Stimulated activated naive CD8-positive, alpha-beta T cell treated with anti-CD3 and anti-CD28 coated beads, Interleukin-15, amount 100 ng/mL, for 72 hours (primary cell): ENCODE measurements at regions not wholly inside any gene's neighbourhood (a gene's known extent, or its start where the extent isn't known, plus 50 kb on each side); places are given as distances from the start of the nearest gene placed in this dataset.

Experiments used
- ATAC-seq: fragments of 150-1000 bp; cut with Tn5 transposase; 2 replicates; pipeline ENCODE4 v1.10.0; 2021; ENCODE audit warnings: mild to moderate bottlenecking, moderate library complexity
- DNase-seq, 2 donors: peaks; one replicate each; pipeline ENCODE4 v3.0.0; 2021 to 2022
- H3K27ac Mint-ChIP-seq, 2 donors: one replicate each; pipeline ENCODE4 v1.8.0; 2022; ENCODE audit warnings: mild to moderate bottlenecking in 2 of 2, mixed read lengths in 2 of 2, moderate library complexity in 2 of 2
- H3K27me3 Mint-ChIP-seq: one replicate; pipeline ENCODE4 v1.8.0; 2022; ENCODE audit warnings: mixed read lengths
- H3K4me1 Mint-ChIP-seq: one replicate; pipeline ENCODE4 v1.8.0; 2022; ENCODE audit warnings: mild to moderate bottlenecking, mixed read lengths
- H3K4me3 Mint-ChIP-seq, 2 donors: one replicate each; pipeline ENCODE4 v1.8.0; 2022; ENCODE audit warnings: mild to moderate bottlenecking in 2 of 2, mixed read lengths in 2 of 2, moderate library complexity in 1 of 2
- H3K9me3 Mint-ChIP-seq, 2 donors: one replicate each; pipeline ENCODE4 v1.8.0; 2022; ENCODE audit warnings: mixed read lengths in 2 of 2

DNA sequence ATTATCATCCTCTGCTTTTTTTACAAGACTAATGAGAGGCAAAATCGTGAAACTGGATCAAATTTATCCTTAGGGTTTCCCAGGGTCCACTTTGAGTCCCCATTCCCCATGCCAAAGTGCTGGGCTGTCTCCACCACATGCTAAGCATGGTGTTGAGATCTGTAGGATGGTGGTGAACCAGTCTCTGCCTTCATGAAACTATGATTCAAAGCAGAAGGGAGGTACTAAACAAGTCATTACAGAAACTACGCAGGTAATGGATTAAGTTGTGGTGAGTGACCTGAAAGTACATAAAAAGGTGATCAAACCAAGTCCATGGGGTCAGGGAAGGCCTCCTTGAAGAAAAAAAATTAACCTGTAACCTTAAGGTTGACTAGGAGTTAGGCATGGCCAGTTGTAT is 265.2 kb downstream of the ATG4C start:
- H3K4me3 Mint-ChIP-seq, result no peak overlapping the region
- peaks cover 8% of the 10 kb centered on the region for H3K27me3 Mint-ChIP-seq
- no peak overlapping the region for H3K27ac Mint-ChIP-seq
- DNase-seq, result no peak
- no peak for ATAC-seq
- no peaks in the 10 kb centered on the region for H3K9me3 Mint-ChIP-seq
- no peaks in the 10 kb centered on the region for H3K4me1 Mint-ChIP-seq

DNA sequence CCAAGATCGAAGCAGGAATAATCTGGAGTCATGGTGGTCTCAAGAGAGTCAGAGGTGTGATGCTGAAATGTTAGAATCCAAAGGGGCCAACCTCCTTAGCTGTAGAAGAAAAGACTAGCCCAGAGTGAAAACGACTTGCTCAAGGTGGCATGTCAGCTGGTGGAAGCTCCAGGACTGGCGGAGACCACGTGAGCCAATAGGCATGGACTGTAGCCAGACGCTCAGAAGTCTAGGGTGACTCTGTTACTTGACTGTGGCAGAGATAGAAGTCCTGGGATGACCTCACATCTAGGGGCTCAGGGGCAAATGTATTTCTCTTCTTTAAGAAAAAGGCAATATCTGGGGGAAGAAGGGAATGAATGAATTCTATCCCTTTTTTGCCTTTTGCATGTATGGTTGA is 267.4 kb downstream of the ATG4C start:
- Mint-ChIP-seq H3K4me3 (no peak overlapping the region), H3K9me3 (no peaks in the 10 kb centered on the region), H3K27ac (no peak overlapping the region), H3K4me1 (no peaks in the 10 kb centered on the region), H3K27me3 (peaks cover 18% of the 10 kb centered on the region)
- DNase-seq, result no peak
- ATAC-seq, result no peak

- Mint-ChIP-seq H3K4me1 (no peaks in the 10 kb centered on the region), H3K27ac (no peak overlapping the region), H3K4me3 (no peak overlapping the region), H3K27me3 (peaks cover 18% of the 10 kb centered on the region), H3K9me3 (no peaks in the 10 kb centered on the region)
- DNase-seq (no peak), ATAC-seq (no peak)
Measured at GRCh38 chr1:63051886-63052285, 268.0 kb downstream of the ATG4C start.

GRCh38 chr1:63054184-63054583 is 268.2 kb upstream of the FOXD3 start:
- Mint-ChIP-seq H3K27ac (no peak overlapping the region), H3K27me3 (peaks cover 18% of the 10 kb centered on the region), H3K4me3 (no peak overlapping the region), H3K9me3 (no peaks in the 10 kb centered on the region), H3K4me1 (no peaks in the 10 kb centered on the region)
- DNase-seq (no peak), ATAC-seq (no peak)

- no peak for DNase-seq
- no peaks in the 10 kb centered on the region for H3K9me3 Mint-ChIP-seq
- no peak for ATAC-seq
- no peak overlapping the region for H3K27ac Mint-ChIP-seq
- no peaks in the 10 kb centered on the region for H3K4me1 Mint-ChIP-seq
- no peaks in the 10 kb centered on the region for H3K27me3 Mint-ChIP-seq
- no peak overlapping the region for H3K4me3 Mint-ChIP-seq
Measured at GRCh38 chr1:63063367-63063766, 259.0 kb upstream of the FOXD3 start.

DNA sequence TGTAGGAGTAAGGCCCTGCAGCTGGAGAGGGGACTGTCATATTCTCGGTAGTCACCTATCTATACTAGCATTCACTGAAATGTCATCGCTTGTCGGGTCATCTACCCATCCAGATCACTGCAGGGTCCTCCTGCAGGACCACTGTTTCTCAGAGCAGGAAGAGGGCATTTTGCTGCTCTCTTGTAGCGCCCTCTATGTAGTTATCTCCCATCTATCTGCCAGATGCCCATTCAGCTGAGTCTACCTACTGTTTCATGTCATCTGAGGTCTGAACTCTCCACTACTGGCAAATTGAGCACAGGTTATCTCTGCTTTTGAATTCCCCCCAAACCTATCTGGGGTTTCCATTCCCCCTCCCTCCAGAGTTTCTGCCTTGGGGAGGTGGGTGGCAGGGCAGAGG is 258.2 kb upstream of the FOXD3 start:
- Mint-ChIP-seq H3K27me3 (no peaks in the 10 kb centered on the region), H3K27ac (no peak overlapping the region), H3K9me3 (no peaks in the 10 kb centered on the region), H3K4me1 (no peaks in the 10 kb centered on the region), H3K4me3 (no peak overlapping the region)
- no peak for ATAC-seq
- no peak for DNase-seq

DNA sequence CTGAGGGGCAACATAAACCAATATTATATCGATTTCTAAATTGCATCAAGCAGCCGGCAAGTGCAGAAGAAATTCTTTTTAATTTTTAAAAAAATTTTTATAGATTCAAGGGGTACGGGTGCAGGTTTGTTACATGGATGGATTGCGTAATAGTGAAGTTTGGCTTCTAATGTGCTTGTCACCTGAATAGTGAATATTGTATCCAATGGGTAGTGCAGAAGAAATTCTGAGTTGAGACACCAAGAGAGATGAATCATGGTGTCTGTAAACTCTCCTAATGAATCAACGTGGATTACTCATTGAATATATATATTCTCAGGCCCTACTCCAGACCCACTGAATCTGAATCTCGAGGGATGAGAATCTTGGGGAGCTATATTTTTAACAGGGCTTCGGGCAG is 253.7 kb upstream of the FOXD3 start:
- no peak for ATAC-seq
- no peak overlapping the region for H3K27ac Mint-ChIP-seq

DNA sequence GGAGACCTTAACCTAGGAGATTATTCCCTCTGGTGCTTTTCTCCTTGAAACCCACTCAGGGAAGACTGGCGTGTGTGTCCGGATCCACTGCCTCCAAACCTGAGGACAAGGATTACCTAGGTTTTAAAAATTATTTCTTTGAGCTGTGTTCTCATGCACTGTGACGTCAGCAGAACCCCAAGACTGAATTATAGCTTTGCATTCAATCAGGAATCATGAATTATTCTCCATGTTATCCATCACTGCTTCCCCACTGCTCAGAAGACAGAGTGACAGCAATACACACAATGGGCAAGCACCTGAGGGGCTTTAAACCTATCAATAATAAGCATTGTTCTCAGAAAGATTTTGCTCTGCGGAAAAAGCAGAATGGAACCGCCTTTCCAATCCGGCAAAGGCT is 253.2 kb upstream of the FOXD3 start:
- H3K4me3 Mint-ChIP-seq, result no peak overlapping the region
- DNase-seq, result no peak
- no peak overlapping the region for H3K27ac Mint-ChIP-seq
- no peaks in the 10 kb centered on the region for H3K4me1 Mint-ChIP-seq
- H3K9me3 Mint-ChIP-seq, result no peaks in the 10 kb centered on the region
- no peak for ATAC-seq
- peaks cover 27% of the 10 kb centered on the region for H3K27me3 Mint-ChIP-seq

More for the DNA sequence above, 253.7 kb upstream of the FOXD3 start:
- no peaks in the 10 kb centered on the region for H3K4me1 Mint-ChIP-seq
- no peak overlapping the region for H3K4me3 Mint-ChIP-seq
- no peaks in the 10 kb centered on the region for H3K9me3 Mint-ChIP-seq
- H3K27me3 Mint-ChIP-seq, result peaks cover 21% of the 10 kb centered on the region
- no peak for DNase-seq

DNA sequence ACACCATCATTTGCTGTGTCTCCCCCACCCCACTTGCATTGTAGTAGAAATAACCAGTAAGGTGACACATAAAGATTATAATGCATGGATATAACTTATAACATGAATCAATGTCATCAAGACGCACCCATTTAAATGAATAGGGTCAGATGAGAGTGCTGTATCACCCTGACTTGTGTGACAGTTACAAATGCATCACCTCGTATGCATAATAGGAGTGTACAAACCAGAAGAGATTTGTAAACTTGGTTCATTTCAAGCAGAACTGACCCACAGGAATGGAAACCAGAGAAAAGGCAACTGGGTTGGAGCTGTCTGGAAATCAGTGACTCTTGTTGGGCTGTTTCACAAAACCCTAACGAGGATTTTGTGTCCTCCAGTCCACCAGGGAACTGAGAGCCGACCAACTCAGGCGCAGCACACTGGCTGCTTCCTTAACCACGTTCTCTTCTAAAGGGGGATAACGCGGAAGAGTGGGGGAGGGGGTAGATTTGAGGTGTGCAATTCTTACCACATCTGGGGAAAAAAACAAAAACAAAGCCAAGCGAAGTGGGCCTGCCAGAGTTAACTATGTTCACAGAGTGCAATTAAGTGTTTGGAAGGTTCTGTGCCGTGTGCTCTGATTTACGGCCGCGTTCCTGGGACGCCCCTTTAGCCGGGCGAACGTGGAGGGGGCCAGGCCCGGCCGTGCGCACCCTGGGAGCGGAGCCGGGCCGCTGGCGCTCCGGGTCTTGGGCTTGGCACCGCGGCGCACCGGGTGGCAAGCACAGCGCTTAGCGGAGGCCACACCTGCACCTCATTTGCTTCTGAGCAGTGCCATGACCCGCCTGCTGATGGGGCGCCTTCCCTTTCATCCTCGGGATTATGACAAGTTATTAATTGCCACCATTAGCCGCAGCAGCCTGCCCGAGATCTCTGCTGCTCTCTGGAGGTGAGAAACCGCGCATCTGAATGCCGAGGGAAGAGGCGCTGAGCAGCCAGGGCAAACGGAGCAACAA is 248.8 kb upstream of the FOXD3 start:
- H3K9me3 Mint-ChIP-seq, result peaks cover 8 to 10% of the 10 kb centered on the region in 2 donors
- peaks cover 52% of the 10 kb centered on the region for H3K27me3 Mint-ChIP-seq
- H3K4me1 Mint-ChIP-seq, result no peaks in the 10 kb centered on the region
- DNase-seq (no peak), ATAC-seq (no peak)
- H3K4me3 Mint-ChIP-seq, result peak overlapping the region in 1 of 2 donors; percentile 35
- no peak overlapping the region for H3K27ac Mint-ChIP-seq

- Mint-ChIP-seq H3K4me3 (no peak overlapping the region), H3K4me1 (no peaks in the 10 kb centered on the region), H3K27me3 (peaks cover 52% of the 10 kb centered on the region), H3K9me3 (peaks cover 8 to 10% of the 10 kb centered on the region in 2 donors), H3K27ac (no peak overlapping the region)
- no peak for ATAC-seq
- DNase-seq, result no peak
Measured at GRCh38 chr1:63074321-63074720, 248.0 kb upstream of the FOXD3 start.

DNA sequence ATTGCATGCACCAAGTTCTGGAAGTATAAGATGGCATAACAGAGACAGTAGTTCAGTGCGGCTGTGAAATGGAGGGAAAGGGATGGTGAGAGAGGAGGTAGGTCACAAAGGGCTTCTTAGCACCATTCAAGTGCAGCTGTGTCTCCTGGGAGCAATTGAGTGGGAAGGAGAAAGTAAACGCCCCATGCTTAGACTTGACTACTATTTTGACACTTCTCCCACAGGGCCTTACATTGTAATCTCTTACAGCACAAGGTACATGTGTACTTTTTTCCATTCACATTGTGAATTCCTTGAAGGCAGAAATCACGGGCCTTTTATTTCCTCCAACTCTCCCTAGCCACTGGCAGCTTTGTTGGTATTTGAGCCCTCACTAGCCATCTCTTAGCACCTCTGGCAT is 239.6 kb upstream of the FOXD3 start:
- ATAC-seq (no peak), DNase-seq (no peak)
- no peak overlapping the region for H3K27ac Mint-ChIP-seq
- H3K4me3 Mint-ChIP-seq, result no peak overlapping the region
- no peaks in the 10 kb centered on the region for H3K4me1 Mint-ChIP-seq
- H3K9me3 Mint-ChIP-seq, result no peaks in the 10 kb centered on the region
- H3K27me3 Mint-ChIP-seq, result peaks cover 41% of the 10 kb centered on the region

DNA sequence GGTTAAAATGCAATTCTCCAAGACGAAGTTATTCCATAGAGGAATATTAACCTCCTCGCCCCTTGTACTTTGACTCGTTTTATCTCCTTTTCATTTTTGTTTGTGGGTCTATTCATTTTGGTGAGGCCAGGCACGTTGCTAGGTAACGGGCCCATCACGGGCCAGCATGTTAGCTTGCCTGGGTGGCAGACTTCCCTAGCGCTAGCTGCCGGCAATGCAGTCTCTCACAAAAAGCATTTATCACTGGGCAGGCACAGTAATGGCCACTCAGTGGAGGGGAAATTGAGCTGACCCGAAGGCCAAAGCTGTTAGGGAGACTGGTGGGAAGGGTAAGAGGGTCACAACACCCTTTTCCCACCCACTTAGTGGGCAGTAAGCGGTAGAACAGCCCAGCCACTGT is 234.4 kb upstream of the FOXD3 start:
- H3K27ac Mint-ChIP-seq, result no peak overlapping the region
- no peaks in the 10 kb centered on the region for H3K4me1 Mint-ChIP-seq
- peaks cover 46% of the 10 kb centered on the region for H3K27me3 Mint-ChIP-seq
- DNase-seq (no peak), ATAC-seq (no peak)
- no peak overlapping the region for H3K4me3 Mint-ChIP-seq
- H3K9me3 Mint-ChIP-seq, result no peaks in the 10 kb centered on the region

DNA sequence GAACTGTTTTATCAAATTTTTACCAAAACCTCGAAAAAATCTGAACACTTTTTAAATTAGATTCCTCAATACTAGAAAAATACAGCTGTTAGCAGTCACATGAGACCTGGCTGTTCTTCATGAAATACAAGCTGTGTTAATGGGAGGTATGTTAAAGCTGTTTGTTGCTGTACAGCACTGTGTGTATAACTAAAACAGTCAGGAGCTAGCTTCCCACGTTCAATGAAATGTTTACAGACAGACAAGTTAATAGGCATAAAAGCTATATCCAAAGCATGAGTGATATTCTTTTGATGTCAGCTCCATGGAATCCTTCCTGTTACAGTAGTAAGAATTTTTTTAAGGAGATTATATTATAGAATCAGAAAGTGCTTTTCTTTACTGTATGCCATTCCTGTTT is 223.2 kb upstream of the FOXD3 start:
- Mint-ChIP-seq H3K27me3 (peaks cover 21% of the 10 kb centered on the region), H3K27ac (no peak overlapping the region), H3K4me3 (no peak overlapping the region), H3K9me3 (no peaks in the 10 kb centered on the region), H3K4me1 (no peaks in the 10 kb centered on the region)
- DNase-seq (no peak), ATAC-seq (no peak)

DNA sequence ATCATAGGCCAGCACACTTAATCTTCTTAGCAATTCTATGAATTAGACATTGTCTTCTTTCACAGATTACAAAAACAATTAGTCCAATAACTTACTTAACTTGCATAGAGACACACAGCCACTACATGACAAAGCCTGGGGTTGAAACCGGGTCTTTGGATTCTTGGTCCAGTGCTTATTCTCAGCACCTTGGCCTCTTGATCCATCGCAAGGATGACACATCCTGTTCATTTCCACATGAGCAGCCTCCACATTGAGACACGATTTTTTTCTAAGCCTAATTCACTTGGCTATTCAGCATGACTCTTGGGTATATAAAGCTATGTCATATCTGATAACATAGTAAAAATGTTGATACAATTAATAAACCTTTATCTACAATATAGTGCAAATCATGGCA is 221.0 kb upstream of the FOXD3 start:
- H3K4me1 Mint-ChIP-seq, result no peaks in the 10 kb centered on the region
- H3K27ac Mint-ChIP-seq, result no peak overlapping the region
- H3K27me3 Mint-ChIP-seq, result peaks cover 19% of the 10 kb centered on the region
- no peak for ATAC-seq
- H3K4me3 Mint-ChIP-seq, result no peak overlapping the region
- DNase-seq, result no peak
- H3K9me3 Mint-ChIP-seq, result no peaks in the 10 kb centered on the region

- no peak overlapping the region for H3K27ac Mint-ChIP-seq
- DNase-seq, result no peak
- H3K4me3 Mint-ChIP-seq, result no peak overlapping the region
- H3K9me3 Mint-ChIP-seq, result no peaks in the 10 kb centered on the region
- no peak for ATAC-seq
- peaks cover 8% of the 10 kb centered on the region for H3K27me3 Mint-ChIP-seq
- H3K4me1 Mint-ChIP-seq, result no peaks in the 10 kb centered on the region
Measured at GRCh38 chr1:63103682-63104081, 218.7 kb upstream of the FOXD3 start.

GRCh38 chr1:63107066-63107465 is 215.3 kb upstream of the FOXD3 start:
- Mint-ChIP-seq H3K4me3 (no peak overlapping the region), H3K4me1 (peaks cover 1% of the 10 kb centered on the region), H3K27ac (no peak overlapping the region), H3K27me3 (peaks cover 2% of the 10 kb centered on the region), H3K9me3 (no peaks in the 10 kb centered on the region)
- no peak for DNase-seq
- no peak for ATAC-seq

- Mint-ChIP-seq H3K4me3 (no peak overlapping the region), H3K9me3 (no peaks in the 10 kb centered on the region), H3K27me3 (peaks cover 8% of the 10 kb centered on the region), H3K4me1 (peaks cover 6% of the 10 kb centered on the region), H3K27ac (no peak overlapping the region)
- DNase-seq, result no peak
- ATAC-seq, result no peak
Measured at GRCh38 chr1:63108206-63108605, 214.2 kb upstream of the FOXD3 start.
